ENCODE measurements at regions not wholly inside any gene's neighbourhood (a gene's known extent, or its start where the extent isn't known, plus 50 kb on each side); places are given as distances from the start of the nearest gene placed in this dataset.

GRCh38 chr10:65719790-65720189, 1206.0 kb upstream of the LRRTM3 start:
- Histone ChIP-seq H3K9me3 (ENCODE audit: insufficient read depth, low read length) (no peaks in the 10 kb centered on the region), H3F3A (ENCODE audit: insufficient read depth) (no peaks in the 10 kb centered on the region), H3K27me3 (ENCODE audit: low read length) (no peaks in the 10 kb centered on the region), H3K9me2 (replicated peaks; ENCODE audit: insufficient read depth, low read length) (no peaks in the 10 kb centered on the region), H3K4me2 (ENCODE audit: low read depth, low read length, poor library complexity, severe bottlenecking) (no peak overlapping the region), H3K79me2 (ENCODE audit: insufficient read depth, low read length) (no peaks in the 10 kb centered on the region), H3K9ac (ENCODE audit: low read length) (no peak overlapping the region), H4K20me1 (ENCODE audit: low read depth, low read length) (no peaks in the 10 kb centered on the region), H2AFZ (ENCODE audit: low read depth, low read length, severe bottlenecking) (no peak overlapping the region), H3K27ac (ENCODE audit: low read depth, low read length) (no peak overlapping the region), H3K4me3 (ENCODE audit: insufficient read depth, low read length, poor library complexity, severe bottlenecking) (no peak overlapping the region), H3K36me3 (ENCODE audit: low read length) (no peaks in the 10 kb centered on the region)
- no peak for TF ChIP-seq EZH2phosphoT487 (conservative IDR thresholded peaks at IDR 0.05; ENCODE audit: low read length)

GRCh38 chr10:65720901-65721300, 1204.9 kb upstream of the LRRTM3 start:
- H3F3A ChIP-seq (ENCODE audit: insufficient read depth) = no peaks in the 10 kb centered on the region
- no peaks in the 10 kb centered on the region for H3K79me2 ChIP-seq (ENCODE audit: insufficient read depth, low read length)
- H3K27me3 ChIP-seq (ENCODE audit: low read length) = no peaks in the 10 kb centered on the region
- no peak overlapping the region for H3K4me2 ChIP-seq (ENCODE audit: low read depth, low read length, poor library complexity, severe bottlenecking)
- H3K9me3 ChIP-seq (ENCODE audit: insufficient read depth, low read length) = no peaks in the 10 kb centered on the region
- no peak overlapping the region for H3K27ac ChIP-seq (ENCODE audit: low read depth, low read length)
- no peaks in the 10 kb centered on the region for H3K9me2 ChIP-seq (replicated peaks; ENCODE audit: insufficient read depth, low read length)
- TF ChIP-seq EZH2phosphoT487 (conservative IDR thresholded peaks at IDR 0.05; ENCODE audit: low read length) = no peak
- TF ChIP-seq CTCF (IDR thresholded peaks at IDR 0.05; ENCODE audit: insufficient read depth, low read length, poor library complexity, severe bottlenecking) = no peak
- H3K36me3 ChIP-seq (ENCODE audit: low read length) = no peaks in the 10 kb centered on the region
- no peak overlapping the region for H3K4me3 ChIP-seq (ENCODE audit: insufficient read depth, low read length, poor library complexity, severe bottlenecking)
- H4K20me1 ChIP-seq (ENCODE audit: low read depth, low read length) = no peaks in the 10 kb centered on the region
- no peak overlapping the region for H2AFZ ChIP-seq (ENCODE audit: low read depth, low read length, severe bottlenecking)
- H3K9ac ChIP-seq (ENCODE audit: low read length) = no peak overlapping the region

- H3K79me2 ChIP-seq (ENCODE audit: insufficient read depth, low read length) = no peaks in the 10 kb centered on the region
- H3K9me3 ChIP-seq (ENCODE audit: insufficient read depth, low read length) = no peaks in the 10 kb centered on the region
- no peak overlapping the region for H3K4me2 ChIP-seq (ENCODE audit: low read depth, low read length, poor library complexity, severe bottlenecking)
- H3K4me3 ChIP-seq (ENCODE audit: insufficient read depth, low read length, poor library complexity, severe bottlenecking) = no peak overlapping the region
- H3K9ac ChIP-seq (ENCODE audit: low read length) = no peak overlapping the region
- H2AFZ ChIP-seq (ENCODE audit: low read depth, low read length, severe bottlenecking) = no peak overlapping the region
- H3K36me3 ChIP-seq (ENCODE audit: low read length) = no peaks in the 10 kb centered on the region
- no peaks in the 10 kb centered on the region for H4K20me1 ChIP-seq (ENCODE audit: low read depth, low read length)
- no peak overlapping the region for H3K27ac ChIP-seq (ENCODE audit: low read depth, low read length)
- no peaks in the 10 kb centered on the region for H3K9me2 ChIP-seq (replicated peaks; ENCODE audit: insufficient read depth, low read length)
- TF ChIP-seq CTCF (IDR thresholded peaks at IDR 0.05; ENCODE audit: insufficient read depth, low read length, poor library complexity, severe bottlenecking) (no peak), EZH2phosphoT487 (conservative IDR thresholded peaks at IDR 0.05; ENCODE audit: low read length) (no peak)
- no peaks in the 10 kb centered on the region for H3K27me3 ChIP-seq (ENCODE audit: low read length)
- no peaks in the 10 kb centered on the region for H3F3A ChIP-seq (ENCODE audit: insufficient read depth)
These were observed 1202.3 kb upstream of the LRRTM3 start for GRCh38 chr10:65723525-65723924.

GRCh38 chr10:65735382-65735781, 1190.5 kb upstream of the LRRTM3 start:
- H2AFZ ChIP-seq (ENCODE audit: low read depth, low read length, severe bottlenecking) = no peak overlapping the region
- H3K9ac ChIP-seq (ENCODE audit: low read length) = no peak overlapping the region
- no peaks in the 10 kb centered on the region for H3K79me2 ChIP-seq (ENCODE audit: insufficient read depth, low read length)
- H3K9me3 ChIP-seq (ENCODE audit: insufficient read depth, low read length) = no peaks in the 10 kb centered on the region
- no peak for TF ChIP-seq EZH2phosphoT487 (conservative IDR thresholded peaks at IDR 0.05; ENCODE audit: low read length)
- no peak for TF ChIP-seq CTCF (IDR thresholded peaks at IDR 0.05; ENCODE audit: insufficient read depth, low read length, poor library complexity, severe bottlenecking)
- no peaks in the 10 kb centered on the region for H3K36me3 ChIP-seq (ENCODE audit: low read length)
- no peak overlapping the region for H3K4me3 ChIP-seq (ENCODE audit: insufficient read depth, low read length, poor library complexity, severe bottlenecking)
- H3K27me3 ChIP-seq (ENCODE audit: low read length) = no peaks in the 10 kb centered on the region
- H4K20me1 ChIP-seq (ENCODE audit: low read depth, low read length) = no peaks in the 10 kb centered on the region
- H3K4me2 ChIP-seq (ENCODE audit: low read depth, low read length, poor library complexity, severe bottlenecking) = no peak overlapping the region
- H3K9me2 ChIP-seq (replicated peaks; ENCODE audit: insufficient read depth, low read length) = no peaks in the 10 kb centered on the region
- no peak overlapping the region for H3K27ac ChIP-seq (ENCODE audit: low read depth, low read length)
- H3F3A ChIP-seq (ENCODE audit: insufficient read depth) = no peaks in the 10 kb centered on the region
